Ectodermal cell (in vitro differentiated cells): ENCODE measurements at regions not wholly inside any gene's neighbourhood (a gene's known extent, or its start where the extent isn't known, plus 50 kb on each side); places are given as distances from the start of the nearest gene placed in this dataset.

ENCODE experiments used
- H3K27ac ChIP-seq: 2 replicates; pipeline ENCODE4 v1.7.0; 2013; ENCODE audit warnings: mild to moderate bottlenecking, low read depth, low read length; ENCODE audit not compliant: insufficient read depth, poor library complexity, severe bottlenecking
- H3K27me3 ChIP-seq: 2 replicates; pipeline ENCODE4 v1.7.0; 2013; ENCODE audit warnings: mild to moderate bottlenecking, low read length; ENCODE audit not compliant: insufficient read depth, control insufficient read depth, poor library complexity, severe bottlenecking
- H3K36me3 ChIP-seq: one replicate; pipeline ENCODE4 v1.7.0; 2013; ENCODE audit warnings: low read length; ENCODE audit not compliant: control insufficient read depth, insufficient read depth
- H3K4me1 ChIP-seq: one replicate; pipeline ENCODE4 v1.7.0; 2013; ENCODE audit warnings: low read length; ENCODE audit not compliant: control insufficient read depth, insufficient read depth
- H3K4me3 ChIP-seq: 2 replicates; pipeline ENCODE4 v1.7.0; 2013; ENCODE audit warnings: low read depth, low read length, control low read depth; ENCODE audit not compliant: insufficient read depth
- H3K9me3 ChIP-seq: 2 replicates; pipeline ENCODE4 v1.7.0; 2013; ENCODE audit warnings: mild to moderate bottlenecking, low read length, moderate library complexity; ENCODE audit not compliant: control insufficient read depth
- WGBS, 2 experiments: methylation state at CpG; one replicate each; pipeline ENCODE4 v1.1.7; 2013; ENCODE audit warnings: missing lambda C conversion rate in 2 of 2; 5-methylcytosine and 5-hydroxymethylcytosine counted together

DNA sequence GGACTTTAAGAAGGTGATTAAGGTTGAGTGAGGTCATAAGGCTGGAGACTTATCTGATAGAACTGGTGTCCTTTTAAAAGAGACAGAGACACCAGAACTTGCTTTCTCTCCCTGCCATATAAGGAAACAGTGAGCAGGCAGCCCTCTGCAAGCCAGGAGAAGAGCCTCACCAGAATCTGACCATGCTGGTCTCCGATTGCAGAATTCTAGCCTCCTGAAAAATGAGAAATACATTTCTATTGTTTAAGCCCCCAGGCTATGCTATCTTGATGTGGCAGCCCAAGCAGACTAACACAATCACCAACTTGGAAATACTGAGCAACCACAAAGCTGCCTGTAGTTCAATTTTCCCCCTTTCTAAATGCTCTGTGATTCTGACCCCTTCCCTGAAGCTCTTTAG is 161.4 kb upstream of the RARB start:
- Histone ChIP-seq H3K4me3 (no peak overlapping the region), H3K36me3 (no peaks in the 10 kb centered on the region), H3K4me1 (peaks cover 3% of the 10 kb centered on the region), H3K27me3 (no peaks in the 10 kb centered on the region), H3K9me3 (no peaks in the 10 kb centered on the region), H3K27ac (no peak overlapping the region)
- WGBS, 2 experiments = 87 to 93% methylated on average over 1 of the region's 1 CpG

DNA sequence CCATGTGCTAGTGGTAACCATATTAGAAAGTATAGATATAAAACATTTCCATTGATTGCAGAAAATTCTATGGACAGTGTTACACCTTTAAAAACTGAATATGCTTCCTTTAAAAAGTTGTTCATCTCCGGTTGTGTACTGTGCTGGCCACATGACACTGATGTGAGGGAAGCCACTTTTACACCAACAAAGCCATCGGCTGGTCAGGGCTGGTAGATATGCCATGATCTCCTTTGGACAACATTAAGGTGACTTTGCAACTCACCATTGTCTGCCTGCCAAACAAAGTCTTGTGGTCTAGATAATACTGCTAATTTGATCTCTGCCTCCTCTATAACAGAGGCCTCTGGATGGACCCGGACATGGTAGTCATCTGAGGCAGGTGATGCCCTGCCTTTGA is 156.0 kb upstream of the RARB start:
- Histone ChIP-seq H3K36me3 (no peaks in the 10 kb centered on the region), H3K9me3 (no peaks in the 10 kb centered on the region), H3K4me3 (no peak overlapping the region), H3K4me1 (no peaks in the 10 kb centered on the region), H3K27ac (no peak overlapping the region), H3K27me3 (no peaks in the 10 kb centered on the region)
- 93 to 94% methylated on average over 3 of the region's 3 CpGs for WGBS, 2 experiments

DNA sequence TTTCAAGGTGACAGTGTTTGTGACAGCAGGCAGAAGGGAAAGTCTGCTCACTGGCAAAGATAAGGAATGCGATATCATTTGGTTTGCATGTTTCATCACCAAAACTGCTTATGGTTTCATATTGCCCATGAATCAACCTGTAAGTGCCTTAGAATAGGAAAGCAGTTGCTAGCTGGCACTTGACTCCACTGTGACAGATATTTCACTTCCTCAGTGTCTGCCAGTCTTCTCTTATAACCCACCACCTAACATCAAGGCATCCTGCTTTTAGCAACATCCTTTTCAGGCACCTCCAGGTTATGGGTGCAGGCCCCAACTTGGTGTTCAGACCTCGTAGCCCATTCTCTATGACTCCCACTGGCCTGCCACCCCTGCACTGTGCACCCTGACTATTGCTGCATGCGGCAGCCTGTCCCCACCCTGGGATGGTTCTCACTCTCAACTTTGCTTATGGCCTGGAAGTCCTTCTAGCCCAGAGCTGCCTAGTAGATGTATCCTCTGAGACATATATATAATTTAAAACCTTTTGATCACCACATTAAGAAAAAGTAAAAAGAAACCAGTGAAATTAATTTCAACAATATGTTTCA is 154.4 kb upstream of the RARB start:
- Histone ChIP-seq H3K9me3 (no peaks in the 10 kb centered on the region), H3K27ac (no peak overlapping the region), H3K4me3 (no peak overlapping the region), H3K36me3 (no peaks in the 10 kb centered on the region), H3K4me1 (no peaks in the 10 kb centered on the region), H3K27me3 (no peaks in the 10 kb centered on the region)
- WGBS, 2 experiments = 94 to 98% methylated on average over 3 of the region's 3 CpGs

DNA sequence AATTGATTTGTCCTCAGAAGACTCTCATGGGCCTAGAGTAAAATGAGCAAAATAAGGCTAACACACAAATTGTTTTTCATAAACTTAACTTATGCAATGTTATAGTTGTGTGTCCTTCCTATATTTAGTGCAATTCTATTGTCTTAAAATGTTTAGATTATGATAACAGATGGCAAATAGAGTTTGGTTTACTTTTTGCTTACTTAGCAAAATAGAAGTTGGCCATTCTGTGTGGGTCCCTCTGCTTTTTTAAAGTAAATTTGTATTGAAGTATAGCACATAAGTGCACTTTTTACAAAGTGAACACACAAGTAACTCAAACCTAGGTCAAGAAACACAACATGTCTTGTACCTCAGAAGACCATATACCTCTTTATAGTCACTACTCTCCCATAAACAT is 150.6 kb upstream of the RARB start:
- Histone ChIP-seq H3K27me3 (no peaks in the 10 kb centered on the region), H3K27ac (no peak overlapping the region), H3K4me1 (no peaks in the 10 kb centered on the region), H3K36me3 (no peaks in the 10 kb centered on the region), H3K9me3 (no peaks in the 10 kb centered on the region), H3K4me3 (no peak overlapping the region)

DNA sequence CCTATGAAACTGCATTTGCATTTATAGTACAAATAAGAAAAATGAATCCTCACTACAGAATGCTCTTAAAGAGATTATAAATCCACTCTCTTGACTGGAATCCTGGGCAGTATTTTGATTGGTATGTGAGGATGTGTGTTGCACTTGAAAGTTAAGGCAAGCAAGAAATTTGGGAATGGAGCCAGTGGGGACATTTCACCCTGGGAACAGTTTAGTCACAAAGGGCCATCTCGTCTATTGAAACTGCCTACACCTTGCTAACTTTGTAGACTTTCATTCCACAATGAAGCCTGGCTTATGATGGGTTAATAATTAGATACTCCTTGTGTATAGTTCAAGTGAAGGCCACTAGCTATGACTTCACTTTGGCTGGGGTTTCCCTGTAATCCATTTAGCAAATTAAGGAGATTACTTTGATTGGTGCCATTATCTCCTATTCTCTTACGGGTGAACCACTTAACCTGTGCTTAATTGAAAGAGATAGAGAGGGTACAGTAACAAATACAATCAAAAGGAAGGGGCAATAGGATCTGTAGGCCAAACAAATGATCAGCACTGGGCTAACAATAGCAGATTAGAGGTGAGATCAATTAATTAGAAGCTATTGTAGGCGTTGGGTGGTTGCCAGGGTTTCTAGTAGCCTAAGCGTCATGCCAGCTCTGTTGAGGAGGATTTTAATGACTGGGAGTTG is 146.9 kb upstream of the RARB start:
- no peak overlapping the region for H3K27ac ChIP-seq
- H3K36me3 ChIP-seq = no peaks in the 10 kb centered on the region
- no peaks in the 10 kb centered on the region for H3K4me1 ChIP-seq
- H3K9me3 ChIP-seq = no peaks in the 10 kb centered on the region
- no peak overlapping the region for H3K4me3 ChIP-seq
- no peaks in the 10 kb centered on the region for H3K27me3 ChIP-seq
- 83 to 91% methylated on average over 4 of the region's 4 CpGs for WGBS, 2 experiments

DNA sequence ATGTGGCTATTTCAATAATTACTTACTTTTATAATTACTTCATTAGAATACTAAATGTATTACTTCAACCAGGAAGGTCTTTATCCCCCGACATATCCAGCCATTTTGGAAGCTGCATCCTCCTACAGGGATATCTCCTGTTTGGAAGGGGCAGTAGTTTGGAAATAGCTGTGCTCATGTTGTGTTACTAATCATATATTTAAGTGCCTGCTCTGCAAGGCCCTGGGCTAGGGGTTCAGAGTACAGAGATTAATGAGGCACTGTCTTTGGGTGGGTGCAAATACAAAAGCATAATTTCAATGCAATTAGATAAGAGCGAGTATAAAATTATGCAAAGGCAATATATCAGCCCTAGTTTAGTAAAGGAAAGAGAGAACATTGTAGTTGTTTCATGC is 146.3 kb upstream of the RARB start:
- Histone ChIP-seq H3K27me3 (no peaks in the 10 kb centered on the region), H3K27ac (no peak overlapping the region), H3K4me3 (no peak overlapping the region), H3K4me1 (no peaks in the 10 kb centered on the region), H3K36me3 (no peaks in the 10 kb centered on the region), H3K9me3 (no peaks in the 10 kb centered on the region)
- WGBS, 2 experiments = 88 to 98% methylated on average over 1 to 2 of the region's 2 CpGs

DNA sequence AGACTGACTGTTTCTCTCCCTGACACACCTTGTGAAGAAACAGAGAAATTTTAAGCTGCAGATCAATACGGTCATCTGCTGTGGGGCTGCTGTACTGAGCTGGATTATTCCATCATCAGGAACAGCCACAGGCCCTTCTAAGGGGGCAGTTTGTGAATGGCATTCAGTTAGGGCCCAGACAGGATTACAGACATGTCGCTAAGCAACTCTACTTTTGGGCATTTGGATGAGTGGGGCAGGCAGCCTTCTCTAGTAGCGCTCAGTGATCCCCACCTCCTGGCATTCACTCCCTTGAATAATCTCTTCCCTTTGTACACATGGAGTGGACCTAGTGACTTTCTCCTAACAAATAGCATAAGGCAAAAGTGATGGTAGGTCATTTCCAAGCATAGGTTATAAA is 144.4 kb upstream of the RARB start:
- no peaks in the 10 kb centered on the region for H3K9me3 ChIP-seq
- WGBS, 2 experiments = 92 to 95% methylated on average over 3 of the region's 3 CpGs

DNA sequence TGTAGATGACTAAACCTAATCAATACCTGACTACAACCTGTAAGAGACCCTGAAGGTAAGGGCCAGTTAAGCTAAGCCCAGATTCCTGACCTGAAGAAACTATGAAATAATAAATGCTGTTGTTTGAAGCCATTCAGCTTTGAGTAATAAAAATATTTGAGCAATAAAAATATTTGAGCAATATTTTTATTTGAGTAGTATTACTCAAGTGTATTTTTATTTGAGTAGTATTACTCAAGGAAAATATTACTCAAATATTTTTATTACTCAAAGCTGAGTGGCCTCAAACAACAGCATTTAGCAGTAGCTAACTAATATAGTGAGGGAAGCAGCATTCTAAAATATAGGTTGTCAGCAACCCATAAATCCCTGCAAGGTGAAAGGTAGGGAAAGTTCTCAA is 143.8 kb upstream of the RARB start:
- H3K9me3 ChIP-seq = no peaks in the 10 kb centered on the region
- no peak overlapping the region for H3K27ac ChIP-seq
- no peaks in the 10 kb centered on the region for H3K27me3 ChIP-seq
- no peak overlapping the region for H3K4me3 ChIP-seq
- no peaks in the 10 kb centered on the region for H3K36me3 ChIP-seq
- H3K4me1 ChIP-seq = no peaks in the 10 kb centered on the region

More for the DNA sequence above, 144.4 kb upstream of the RARB start:
- Histone ChIP-seq H3K4me1 (no peaks in the 10 kb centered on the region), H3K27me3 (no peaks in the 10 kb centered on the region), H3K27ac (no peak overlapping the region), H3K4me3 (no peak overlapping the region), H3K36me3 (no peaks in the 10 kb centered on the region)

DNA sequence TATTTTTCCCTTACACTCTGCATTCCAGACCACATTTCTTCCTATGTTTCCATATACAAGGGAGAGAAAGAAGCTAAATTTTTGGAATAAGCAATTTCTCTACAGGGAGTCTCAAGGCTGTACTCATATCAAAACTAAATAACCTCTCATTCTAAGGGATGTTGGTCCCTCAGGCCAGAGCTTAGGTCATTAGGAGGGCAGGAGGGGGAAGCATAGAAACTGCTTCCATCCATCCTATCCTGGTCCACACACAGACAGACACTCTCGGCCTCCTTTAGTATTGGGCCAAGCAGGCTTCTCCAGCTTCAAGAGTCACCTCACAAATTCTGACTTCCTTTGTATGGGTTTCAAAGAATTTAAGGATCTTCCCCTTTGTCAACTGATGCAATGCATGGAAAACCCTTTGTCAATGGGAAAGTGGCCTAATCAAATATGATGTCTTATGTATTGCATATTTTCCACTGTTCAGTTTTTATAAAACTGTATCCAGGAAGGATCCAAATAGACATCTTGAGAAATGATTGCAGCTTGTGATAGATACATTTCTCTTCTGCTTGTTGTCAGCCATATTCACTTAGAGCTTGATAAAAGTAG is 140.7 kb upstream of the RARB start:
- Histone ChIP-seq H3K27ac (no peak overlapping the region), H3K27me3 (no peaks in the 10 kb centered on the region), H3K4me1 (peaks cover 20% of the 10 kb centered on the region), H3K9me3 (no peaks in the 10 kb centered on the region), H3K4me3 (no peak overlapping the region), H3K36me3 (no peaks in the 10 kb centered on the region)
- 100% methylated on average over 1 of the region's 1 CpG for WGBS, 2 experiments

DNA sequence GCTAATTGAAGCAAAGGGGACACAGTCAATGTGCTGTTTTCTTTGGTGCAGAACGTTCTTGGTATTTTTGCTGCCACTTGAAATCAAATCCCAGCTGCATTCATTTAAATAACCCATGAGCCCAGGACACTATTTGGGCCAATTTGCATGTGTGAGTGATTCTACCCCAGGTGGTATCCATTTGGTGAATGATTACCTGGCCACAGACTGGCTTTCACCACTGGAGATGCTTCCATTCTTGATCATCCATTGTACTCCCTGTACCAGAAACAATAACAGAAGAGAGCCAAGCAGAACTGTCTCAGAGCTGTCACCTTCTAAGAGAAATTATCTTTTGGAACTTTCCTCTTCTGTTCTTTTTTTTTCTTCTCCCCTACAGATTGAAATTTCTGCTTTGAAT is 139.7 kb upstream of the RARB start:
- no peak overlapping the region for H3K27ac ChIP-seq
- H3K4me3 ChIP-seq = no peak overlapping the region
- peaks cover 30% of the 10 kb centered on the region for H3K4me1 ChIP-seq
- no peaks in the 10 kb centered on the region for H3K36me3 ChIP-seq
- H3K27me3 ChIP-seq = no peaks in the 10 kb centered on the region
- WGBS, 2 experiments = 0 to 21% methylated on average over 1 of the region's 1 CpG
- H3K9me3 ChIP-seq = no peaks in the 10 kb centered on the region
